SU-DHL-6 (cell line): ENCODE measurements at regions not wholly inside any gene's neighbourhood (a gene's known extent, or its start where the extent isn't known, plus 50 kb on each side); places are given as distances from the start of the nearest gene placed in this dataset.

ENCODE experiments used
- CTCF ChIP-seq: fragments of 200-600 bp; sonication (generic); IDR thresholded peaks from one replicate; pipeline ENCODE4 v1.5.1; 2017; ENCODE audit warnings: antibody characterized with exemption, mild to moderate bottlenecking, low read length, moderate library complexity; ENCODE audit not compliant: insufficient read depth, poor library complexity, severe bottlenecking
- EZH2phosphoT487 ChIP-seq: fragments of 200-600 bp; sonication (generic), shearing (Covaris generic); conservative IDR thresholded peaks from 2 replicates; pipeline ENCODE4 v1.6.1; 2018; ENCODE audit warnings: mild to moderate bottlenecking, antibody characterized with exemption, low read length, moderate library complexity, mixed read lengths

GRCh38 chr16:26885674-26886073 is 181.1 kb upstream of the C16orf82 start:
- TF ChIP-seq EZH2phosphoT487 (no peak), CTCF (no peak)
